ENCODE measurements at regions not wholly inside any gene's neighbourhood (a gene's known extent, or its start where the extent isn't known, plus 50 kb on each side); places are given as distances from the start of the nearest gene placed in this dataset.

DNA sequence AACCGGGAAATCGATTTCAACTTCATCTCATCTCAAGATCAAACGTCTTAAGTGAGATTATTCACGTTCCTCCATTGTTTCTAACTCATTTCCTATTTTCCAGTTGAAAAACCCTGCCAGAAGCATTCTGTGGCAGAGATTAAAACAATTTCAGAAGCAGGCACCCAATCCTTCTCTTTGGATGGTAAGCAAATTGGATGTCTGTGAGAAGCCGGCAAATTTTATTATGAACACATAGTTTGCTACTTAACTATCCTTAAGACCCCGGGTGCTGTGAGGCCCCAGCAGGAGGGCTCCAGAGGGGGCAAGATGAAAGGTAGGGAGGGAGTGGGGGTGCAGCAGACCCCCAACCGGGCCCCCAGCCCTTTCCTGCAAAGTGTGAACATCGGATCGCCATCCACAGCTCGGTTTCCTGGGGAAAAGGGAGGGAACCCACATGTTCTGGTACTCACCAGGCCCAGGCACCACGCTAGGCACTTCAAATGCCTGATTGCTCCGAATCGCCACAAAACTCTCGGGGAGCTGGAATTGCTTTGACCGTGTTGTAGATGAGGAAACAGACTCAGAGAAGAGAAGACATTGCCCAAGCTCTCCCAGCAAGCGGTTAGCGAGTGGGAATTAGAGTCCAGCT lies 167.1 kb upstream of the MVB12B start:
- POLR2A ChIA-PET: no interaction called here
- ATAC-seq (ENCODE audit: low read depth): no peak
- Mint-ChIP-seq H3K27me3 (no peaks in the 10 kb centered on the region), H3K36me3 (no peaks in the 10 kb centered on the region), H3K27ac (no peak overlapping the region), H3K4me1 (no peaks in the 10 kb centered on the region), H3K4me3 (no peak overlapping the region), H3K9me3 (no peaks in the 10 kb centered on the region)
- DNase-seq: no peak

- no peaks in the 10 kb centered on the region for H3K9me3 Mint-ChIP-seq
- H3K27me3 Mint-ChIP-seq: no peaks in the 10 kb centered on the region
- POLR2A ChIA-PET: no interaction called here
- no peaks in the 10 kb centered on the region for H3K36me3 Mint-ChIP-seq
- no peak overlapping the region for H3K4me3 Mint-ChIP-seq
- no peaks in the 10 kb centered on the region for H3K4me1 Mint-ChIP-seq
- ATAC-seq (ENCODE audit: low read depth): no peak
- no peak for DNase-seq
- H3K27ac Mint-ChIP-seq: no peak overlapping the region
Measured at GRCh38 chr9:126160067-126160853, 166.4 kb upstream of the MVB12B start.

DNA sequence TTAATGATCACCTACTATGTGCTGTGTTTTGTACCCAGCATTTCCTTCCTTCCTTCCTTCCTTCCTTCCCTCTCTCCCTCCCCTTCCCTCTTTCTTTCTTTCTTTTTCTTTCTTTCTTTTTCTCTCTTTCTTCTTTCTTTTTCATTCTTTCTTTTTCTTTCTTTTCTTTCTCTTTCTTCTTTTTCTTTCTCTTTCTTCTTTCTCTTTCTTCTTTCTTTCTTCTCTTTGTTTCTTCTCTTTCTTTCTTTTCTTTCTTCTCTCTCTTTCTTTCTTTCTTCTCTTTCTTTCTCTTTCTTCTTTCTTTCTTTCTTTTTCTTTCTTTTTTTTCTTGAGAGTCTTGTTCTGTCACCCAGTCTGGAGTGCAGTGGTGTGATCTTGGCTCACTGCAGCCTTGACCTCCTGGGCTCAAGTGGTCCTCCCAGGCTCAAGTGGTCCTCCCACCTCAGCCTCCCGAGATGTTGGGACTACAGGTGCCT lies 165.7 kb upstream of the MVB12B start:
- no peak overlapping the region for H3K27ac Mint-ChIP-seq

DNA sequence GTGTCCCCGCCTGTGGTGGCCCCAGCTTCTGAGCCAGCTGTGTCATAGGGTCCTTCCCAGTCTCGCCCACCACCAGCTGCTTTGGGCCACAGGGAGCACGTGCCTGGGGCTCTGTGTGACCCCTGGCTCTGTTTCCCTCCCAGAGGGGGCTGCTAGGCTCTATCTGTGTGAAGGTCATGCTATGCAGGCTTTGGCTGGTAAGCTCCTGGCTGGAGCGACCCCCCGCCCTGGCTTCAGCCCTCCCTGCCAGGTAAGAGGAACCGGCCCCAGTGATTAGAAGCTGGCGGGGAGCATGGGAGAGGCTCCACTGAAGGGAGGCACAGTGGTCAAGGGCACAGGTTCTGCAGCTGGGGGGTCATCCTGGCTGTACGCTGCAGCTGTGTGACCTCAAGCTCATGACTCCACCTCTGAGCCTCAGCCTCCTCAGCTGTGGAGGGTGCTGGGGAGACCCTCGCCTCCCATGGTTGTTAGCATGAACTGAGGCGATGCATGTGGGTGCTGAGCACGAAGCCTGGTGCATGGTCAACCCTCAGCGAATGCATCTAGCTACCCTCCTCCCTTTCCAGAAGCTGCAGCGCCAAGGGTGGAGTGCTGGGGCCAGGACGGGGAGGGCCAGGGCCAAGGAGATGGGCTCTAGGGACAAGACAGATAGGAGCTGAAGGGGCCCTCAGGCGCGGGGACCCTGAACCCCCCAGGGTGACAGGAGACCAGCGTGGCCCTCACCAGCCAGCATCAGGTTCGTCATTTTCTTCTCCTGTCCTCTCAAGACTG lies 163.8 kb upstream of the MVB12B start:
- no peak overlapping the region for H3K4me3 Mint-ChIP-seq
- POLR2A ChIA-PET: no interaction called here
- H3K4me1 Mint-ChIP-seq: no peaks in the 10 kb centered on the region
- no peaks in the 10 kb centered on the region for H3K36me3 Mint-ChIP-seq
- no peak overlapping the region for H3K27ac Mint-ChIP-seq
- no peaks in the 10 kb centered on the region for H3K9me3 Mint-ChIP-seq
- ATAC-seq (ENCODE audit: low read depth) (no peak), DNase-seq (no peak)
- H3K27me3 Mint-ChIP-seq: peaks cover 9% of the 10 kb centered on the region

More for the DNA sequence above, 165.7 kb upstream of the MVB12B start:
- Mint-ChIP-seq H3K4me3 (no peak overlapping the region), H3K27me3 (no peaks in the 10 kb centered on the region), H3K36me3 (no peaks in the 10 kb centered on the region), H3K9me3 (no peaks in the 10 kb centered on the region), H3K4me1 (no peaks in the 10 kb centered on the region)
- no peak for ATAC-seq (ENCODE audit: low read depth)
- DNase-seq: no peak
- POLR2A ChIA-PET: no interaction called here

DNA sequence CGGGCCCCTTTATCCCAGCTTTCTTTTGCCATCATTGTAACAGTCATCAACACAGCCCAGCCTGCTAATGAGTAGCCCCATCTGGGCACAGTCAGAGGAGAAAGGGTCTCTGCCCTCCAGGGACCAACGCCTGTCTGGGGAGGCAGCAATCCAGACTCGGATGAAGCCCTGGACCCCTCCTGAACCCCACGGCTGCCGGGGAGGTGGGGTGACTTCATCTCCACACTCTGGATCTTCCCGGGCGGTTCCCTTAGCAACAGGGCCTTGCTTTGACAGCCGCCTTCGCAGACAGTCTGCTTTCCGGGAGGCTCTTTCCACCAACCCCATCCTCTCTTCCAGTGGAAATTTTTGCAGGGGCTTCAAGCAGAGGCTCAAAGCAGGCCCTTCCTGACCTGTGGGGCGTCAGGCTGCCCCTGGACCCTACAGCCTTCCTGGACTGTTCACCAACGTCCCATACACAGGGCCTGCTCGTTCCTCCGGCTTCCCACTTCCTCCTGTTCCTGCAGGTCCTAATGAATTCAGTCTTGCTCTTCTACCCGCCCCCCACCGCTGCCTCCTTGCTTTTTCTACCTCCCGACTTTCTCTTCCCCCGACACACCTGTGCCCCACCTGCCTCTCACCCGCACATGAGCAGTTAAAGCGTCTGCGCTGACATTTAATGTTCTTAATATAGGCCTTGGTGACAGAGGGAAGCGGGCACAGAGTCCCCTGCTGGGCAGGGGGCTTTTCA lies 161.7 kb upstream of the MVB12B start:
- peaks cover 15% of the 10 kb centered on the region for H3K27me3 Mint-ChIP-seq
- POLR2A ChIA-PET: no interaction called here
- H3K4me3 Mint-ChIP-seq: no peak overlapping the region
- no peaks in the 10 kb centered on the region for H3K36me3 Mint-ChIP-seq
- DNase-seq: no peak
- no peak for ATAC-seq (ENCODE audit: low read depth)
- H3K4me1 Mint-ChIP-seq: no peaks in the 10 kb centered on the region
- H3K9me3 Mint-ChIP-seq: no peaks in the 10 kb centered on the region
- H3K27ac Mint-ChIP-seq: no peak overlapping the region

DNA sequence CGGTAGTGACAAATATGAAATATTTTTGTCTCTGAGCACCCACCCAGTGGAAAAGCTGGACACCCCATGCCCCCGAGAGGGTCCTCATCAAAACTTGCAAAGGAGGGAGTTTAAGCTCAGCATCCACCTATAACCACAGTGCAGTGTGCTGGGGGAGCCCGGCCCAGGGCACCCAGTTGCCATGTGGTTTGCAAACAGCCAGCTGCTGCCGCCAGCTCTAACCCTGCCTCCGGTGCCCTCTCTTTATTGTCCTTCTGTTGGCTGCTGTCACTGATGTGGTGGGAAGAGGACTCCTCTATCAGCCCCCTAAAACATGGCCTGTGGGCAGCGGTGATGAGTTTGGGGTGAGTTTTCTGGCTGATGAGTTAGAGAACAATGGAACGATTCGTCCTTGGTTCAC lies 160.9 kb upstream of the MVB12B start:
- no peaks in the 10 kb centered on the region for H3K9me3 Mint-ChIP-seq
- ATAC-seq (ENCODE audit: low read depth) (no peak), DNase-seq (no peak)
- no peaks in the 10 kb centered on the region for H3K4me1 Mint-ChIP-seq
- no peaks in the 10 kb centered on the region for H3K36me3 Mint-ChIP-seq
- no peak overlapping the region for H3K27ac Mint-ChIP-seq
- H3K4me3 Mint-ChIP-seq: no peak overlapping the region
- peaks cover 20% of the 10 kb centered on the region for H3K27me3 Mint-ChIP-seq
- POLR2A ChIA-PET: no interaction called here

DNA sequence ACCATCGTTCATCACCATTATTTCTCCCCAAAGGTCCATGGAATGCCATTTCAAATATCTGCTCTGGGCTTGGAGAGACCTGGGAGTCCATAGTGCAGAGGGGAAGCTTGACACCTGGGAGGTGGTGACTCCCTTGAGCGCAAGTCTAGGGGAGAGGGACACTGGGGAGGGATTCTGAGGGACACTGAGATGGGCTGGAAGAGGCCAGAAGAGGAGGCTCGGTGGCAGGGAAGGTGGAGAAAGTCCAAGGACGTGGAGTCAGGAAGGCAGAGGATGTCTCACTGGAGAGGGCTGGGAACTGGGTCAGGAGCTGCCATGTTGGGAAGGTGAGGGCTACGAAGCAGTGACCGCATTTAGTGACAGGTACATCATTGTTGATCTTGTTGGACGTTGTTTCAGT lies 160.3 kb upstream of the MVB12B start:
- no peak overlapping the region for H3K4me3 Mint-ChIP-seq
- no peaks in the 10 kb centered on the region for H3K4me1 Mint-ChIP-seq
- DNase-seq (no peak), ATAC-seq (ENCODE audit: low read depth) (no peak)
- no peaks in the 10 kb centered on the region for H3K36me3 Mint-ChIP-seq
- H3K9me3 Mint-ChIP-seq: no peaks in the 10 kb centered on the region
- POLR2A ChIA-PET: no interaction called here
- H3K27me3 Mint-ChIP-seq: peaks cover 20% of the 10 kb centered on the region
- no peak overlapping the region for H3K27ac Mint-ChIP-seq

- DNase-seq (no peak), ATAC-seq (ENCODE audit: low read depth) (no peak)
- no peak overlapping the region for H3K27ac Mint-ChIP-seq
- no peaks in the 10 kb centered on the region for H3K9me3 Mint-ChIP-seq
- H3K4me3 Mint-ChIP-seq: no peak overlapping the region
- H3K27me3 Mint-ChIP-seq: peaks cover 20% of the 10 kb centered on the region
- H3K36me3 Mint-ChIP-seq: no peaks in the 10 kb centered on the region
- H3K4me1 Mint-ChIP-seq: no peaks in the 10 kb centered on the region
- POLR2A ChIA-PET: no interaction called here
Measured at GRCh38 chr9:126166866-126167265, 159.8 kb upstream of the MVB12B start.

DNA sequence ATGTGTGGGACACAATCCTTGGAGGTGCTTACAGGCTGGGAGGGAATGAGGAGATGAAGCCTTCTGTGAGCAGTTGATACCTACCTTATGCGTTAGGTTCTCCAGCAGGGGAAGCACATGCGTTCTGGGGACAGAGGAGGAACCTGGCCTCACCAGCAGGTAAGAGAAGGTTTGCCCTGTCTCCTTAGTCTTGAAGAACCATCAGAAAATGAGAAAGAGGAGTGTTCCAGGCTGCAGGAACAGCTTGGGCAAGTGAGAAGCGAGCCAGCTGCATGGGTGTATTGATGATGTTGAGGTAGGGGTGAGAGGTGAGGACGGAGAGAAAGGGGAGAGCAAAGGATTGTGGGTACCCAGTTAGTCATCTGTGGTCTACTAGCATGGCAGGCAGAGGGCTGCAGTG lies 156.9 kb upstream of the MVB12B start:
- POLR2A ChIA-PET: no interaction called here

GRCh38 chr9:126170286-126170823 lies 156.3 kb upstream of the MVB12B start:
- Mint-ChIP-seq H3K9me3 (no peaks in the 10 kb centered on the region), H3K27ac (no peak overlapping the region), H3K27me3 (peaks cover 20% of the 10 kb centered on the region), H3K4me1 (no peaks in the 10 kb centered on the region), H3K4me3 (no peak overlapping the region), H3K36me3 (no peaks in the 10 kb centered on the region)
- ATAC-seq (ENCODE audit: low read depth): no peak
- DNase-seq: no peak
- POLR2A ChIA-PET: no interaction called here

More for the DNA sequence above, 156.9 kb upstream of the MVB12B start:
- DNase-seq: no peak
- Mint-ChIP-seq H3K27me3 (peaks cover 20% of the 10 kb centered on the region), H3K4me1 (no peaks in the 10 kb centered on the region), H3K9me3 (no peaks in the 10 kb centered on the region), H3K27ac (no peak overlapping the region), H3K4me3 (no peak overlapping the region), H3K36me3 (no peaks in the 10 kb centered on the region)
- ATAC-seq (ENCODE audit: low read depth): no peak

DNA sequence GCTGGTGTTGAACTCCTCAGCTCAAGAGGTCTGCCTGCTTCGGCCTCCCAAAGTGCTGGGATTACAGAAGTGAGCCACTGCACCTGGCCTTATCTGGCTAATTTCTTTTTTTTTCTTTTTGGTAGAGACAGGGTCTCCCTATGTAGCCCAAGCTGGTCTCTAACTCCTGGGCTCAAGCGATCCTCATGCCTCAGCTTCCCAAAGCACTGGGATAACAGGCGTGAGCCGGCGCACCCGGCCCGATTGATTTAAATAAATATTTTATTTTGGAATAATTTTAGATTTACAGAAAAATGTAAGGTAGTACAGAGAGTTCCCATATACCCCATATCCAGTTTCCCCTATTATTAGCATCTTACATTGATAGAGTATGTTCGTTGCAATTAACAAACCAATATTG lies 155.0 kb upstream of the MVB12B start:
- Mint-ChIP-seq H3K27me3 (peaks cover 15% of the 10 kb centered on the region), H3K36me3 (no peaks in the 10 kb centered on the region), H3K4me1 (no peaks in the 10 kb centered on the region), H3K27ac (no peak overlapping the region), H3K4me3 (no peak overlapping the region), H3K9me3 (no peaks in the 10 kb centered on the region)
- ATAC-seq (ENCODE audit: low read depth) (no peak), DNase-seq (no peak)
- POLR2A ChIA-PET: no interaction called here

- Mint-ChIP-seq H3K4me1 (no peaks in the 10 kb centered on the region), H3K27me3 (peaks cover 23% of the 10 kb centered on the region), H3K9me3 (no peaks in the 10 kb centered on the region), H3K27ac (no peak overlapping the region), H3K4me3 (no peak overlapping the region), H3K36me3 (no peaks in the 10 kb centered on the region)
- ATAC-seq (ENCODE audit: low read depth): no peak
- DNase-seq: no peak
- POLR2A ChIA-PET: no interaction called here
Measured at GRCh38 chr9:126173401-126173800, 153.2 kb upstream of the MVB12B start.

DNA sequence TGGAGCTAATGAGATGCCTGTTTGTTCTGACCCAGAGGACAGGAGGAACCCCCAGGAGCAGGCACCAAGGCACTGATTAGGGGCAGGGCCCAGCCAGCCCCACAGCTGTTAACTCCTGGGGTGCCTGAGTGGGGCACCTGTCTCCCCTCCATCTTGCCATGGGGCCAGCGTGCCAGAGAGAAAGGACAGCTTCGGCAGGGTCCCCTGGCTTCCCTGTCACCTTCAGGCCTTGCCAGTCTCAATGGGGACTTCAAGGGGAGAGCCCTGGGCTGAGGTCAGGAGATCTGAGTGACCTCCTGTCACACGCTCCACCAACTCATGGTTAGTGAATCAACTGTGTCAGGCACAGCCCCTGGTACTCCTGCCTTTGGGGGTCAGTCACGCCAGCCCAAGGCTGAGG lies 152.7 kb upstream of the MVB12B start:
- no peaks in the 10 kb centered on the region for H3K36me3 Mint-ChIP-seq
- no peak overlapping the region for H3K4me3 Mint-ChIP-seq
- H3K4me1 Mint-ChIP-seq: no peaks in the 10 kb centered on the region
- H3K27me3 Mint-ChIP-seq: peaks cover 27% of the 10 kb centered on the region
- ATAC-seq (ENCODE audit: low read depth) (no peak), DNase-seq (no peak)
- H3K27ac Mint-ChIP-seq: no peak overlapping the region
- H3K9me3 Mint-ChIP-seq: no peaks in the 10 kb centered on the region
- POLR2A ChIA-PET: no interaction called here

All from activated naive CD8-positive, alpha-beta T cell treated with anti-CD3 and anti-CD28 coated beads, Interleukin-2, amount 10 ng/mL, durations not matched to agents 7 days and 5 days (primary cell).